Breast epithelium (tissue), 3 donors: ENCODE measurements at regions not wholly inside any gene's neighbourhood (a gene's known extent, or its start where the extent isn't known, plus 50 kb on each side); places are given as distances from the start of the nearest gene placed in this dataset.
"Not testable (repeated sequence)": the region's sequence is repeated elsewhere in the genome, so short reads cannot be mapped to it uniquely, and the experiment has no call there.

ENCODE experiments used
- CTCF ChIP-seq, 3 donors: fragments of 450-650 bp; IDR thresholded peaks; one replicate each; pipeline ENCODE4 v1.5.1; 2016 to 2017; ENCODE audit warnings: antibody characterized with exemption in 3 of 3, mild to moderate bottlenecking in 3 of 3, moderate library complexity in 3 of 3
- POLR2A ChIP-seq: fragments of 450-650 bp; IDR thresholded peaks from one replicate; pipeline ENCODE4 v1.6.1; 2016; ENCODE audit warnings: antibody characterized with exemption, mild to moderate bottlenecking, moderate library complexity

- TF ChIP-seq POLR2A; CTCF (IDR thresholded peaks at IDR 0.05): not testable (repeated sequence)
Observed at GRCh38 chr17:53608208-53608607, 214.5 kb upstream of the KIF2B start.
